NT2/D1 (cell line): ENCODE measurements at regions not wholly inside any gene's neighbourhood (a gene's known extent, or its start where the extent isn't known, plus 50 kb on each side); places are given as distances from the start of the nearest gene placed in this dataset.

Experiments
- YY1 ChIP-seq: IDR thresholded peaks from 2 replicates; pipeline ENCODE4 v1.6.1; 2011; ENCODE audit not compliant: insufficient read length, insufficient read depth
- ZNF274 ChIP-seq: IDR thresholded peaks from 2 replicates; pipeline ENCODE4 v1.6.1; 2011; ENCODE audit warnings: mild to moderate bottlenecking, low read depth, low read length

DNA sequence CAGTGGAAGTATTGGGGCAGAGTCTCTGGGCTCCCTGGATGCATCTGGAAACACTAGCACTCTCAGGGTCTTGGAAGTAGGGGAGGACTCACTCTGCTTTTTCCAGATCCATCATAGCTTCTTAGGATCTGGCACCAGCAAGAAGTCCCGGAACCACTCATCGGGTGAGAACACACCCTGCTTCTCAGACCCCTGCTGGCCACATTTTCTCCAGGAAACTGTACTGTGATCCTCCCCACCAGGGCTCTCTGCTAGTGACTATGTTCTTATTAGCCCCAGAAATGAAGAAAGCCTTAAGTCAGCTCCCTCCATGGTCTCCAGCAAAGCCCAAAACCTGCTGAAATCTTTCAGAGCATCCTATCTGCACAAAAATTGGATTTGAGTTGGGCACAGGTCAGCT, 197.3 kb upstream of the GADL1 start:
- TF ChIP-seq ZNF274 (no peak), YY1 (no peak)
